Body of pancreas (tissue), 4 donors: ENCODE measurements at regions not wholly inside any gene's neighbourhood (a gene's known extent, or its start where the extent isn't known, plus 50 kb on each side); places are given as distances from the start of the nearest gene placed in this dataset.
"Not testable (repeated sequence)": the region's sequence is repeated elsewhere in the genome, so short reads cannot be mapped to it uniquely, and the experiment has no call there.

Experiments
- ATAC-seq: fragments of 150-250 bp; one replicate; pipeline ENCODE4 v1.9.1; 2016
- DNase-seq, 4 donors: peaks; one replicate each; pipeline ENCODE4 v3.0.0-alpha.2; 2019
- H3K27ac ChIP-seq, 4 donors: fragments of 200-600 bp; sonication (generic); 1 replicate in 3 of 4; 2 replicates in 1 of 4; pipeline versions ENCODE4 v1.5.1 to v1.6.1; 2016 to 2019; ENCODE audit warnings: mild to moderate bottlenecking in 1 of 4, mixed read lengths in 1 of 4, moderate library complexity in 1 of 4
- H3K27me3 ChIP-seq, 2 donors: fragments of 200-600 bp; sonication (generic); one replicate each; pipeline ENCODE4 v1.6.0; 2016; ENCODE audit warnings: mild to moderate bottlenecking in 1 of 2
- H3K36me3 ChIP-seq, 2 donors: fragments of 200-600 bp; sonication (generic); replicated peaks in 1 of 2; 2 replicates each; pipeline ENCODE4 v1.5.1; 2016; ENCODE audit warnings: low read depth in 2 of 2; ENCODE audit not compliant: insufficient read depth in 1 of 2
- H3K4me1 ChIP-seq: fragments of 200-600 bp; sonication (generic); one replicate; pipeline ENCODE4 v1.6.0; 2016
- H3K4me3 ChIP-seq, 2 donors: fragments of 200-600 bp; sonication (generic); 1 replicate in 1 of 2; 2 replicates in 1 of 2; pipeline ENCODE4 v1.5.1; 2016 to 2019
- H3K9me3 ChIP-seq, 3 donors: fragments of 200-600 bp; sonication (generic); 1 replicate in 2 of 3; 2 replicates in 1 of 3; pipeline ENCODE4 v1.5.1; 2016
- POLR2A ChIP-seq, 3 donors: fragments of 450-650 bp; IDR thresholded peaks; one replicate each; pipeline ENCODE4 v1.6.1; 2016; ENCODE audit warnings: antibody characterized with exemption in 3 of 3, mild to moderate bottlenecking in 2 of 3
- WGBS, 2 donors: methylation state at CpG; one replicate each; pipeline ENCODE4 v1.1.5; 2017; 5-methylcytosine and 5-hydroxymethylcytosine counted together
- intact Hi-C: fragments of 100-400 bp; cut with DNase I; formaldehyde crosslinking; loops from one replicate; pipeline ENCODE4 v1.15.1; 2023
- TF ChIP-seq, protein P1 (sequence below), 7 experiments: fragments of 450-650 bp in 4 of 7; fragments of 200-600 bp in 3 of 7; sonication (generic) in 3 of 7; IDR thresholded peaks; one replicate each; pipeline ENCODE4 v1.5.1; 2016 to 2019; ENCODE audit warnings: antibody characterized with exemption in 7 of 7

DNA sequence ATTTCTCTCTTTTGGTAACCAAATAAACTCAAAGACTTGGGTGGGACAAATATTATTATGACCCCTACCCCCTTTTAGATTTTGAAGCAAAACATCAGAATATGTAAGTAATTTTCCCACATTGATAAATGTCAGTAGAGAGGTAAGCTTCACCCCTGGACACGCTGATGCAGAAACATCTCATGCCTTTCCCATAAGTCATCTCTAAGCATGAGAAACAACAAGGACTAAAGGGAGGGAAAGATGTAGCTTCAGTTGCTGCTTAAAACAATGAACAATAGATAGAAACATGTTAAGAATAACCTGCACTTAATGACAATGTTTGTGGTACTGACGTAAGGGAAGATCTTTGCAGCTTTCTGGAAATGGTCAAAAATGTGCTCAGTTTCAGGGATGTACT, 56.3 kb upstream of the SLC8A3 start:
- no peak overlapping the region for H3K27ac ChIP-seq
- WGBS, 2 donors = 80 to 94% methylated on average over 2 of the region's 2 CpGs
- no peak overlapping the region for H3K4me3 ChIP-seq
- H3K4me1 ChIP-seq = no peaks in the 10 kb centered on the region
- no peak for ATAC-seq
- no peaks in the 10 kb centered on the region for H3K36me3 ChIP-seq
- no peaks in the 10 kb centered on the region for H3K27me3 ChIP-seq
- no peak for DNase-seq
- H3K9me3 ChIP-seq = no peaks in the 10 kb centered on the region
- intact Hi-C loops = no loop called here
- TF ChIP-seq, protein P1, sequence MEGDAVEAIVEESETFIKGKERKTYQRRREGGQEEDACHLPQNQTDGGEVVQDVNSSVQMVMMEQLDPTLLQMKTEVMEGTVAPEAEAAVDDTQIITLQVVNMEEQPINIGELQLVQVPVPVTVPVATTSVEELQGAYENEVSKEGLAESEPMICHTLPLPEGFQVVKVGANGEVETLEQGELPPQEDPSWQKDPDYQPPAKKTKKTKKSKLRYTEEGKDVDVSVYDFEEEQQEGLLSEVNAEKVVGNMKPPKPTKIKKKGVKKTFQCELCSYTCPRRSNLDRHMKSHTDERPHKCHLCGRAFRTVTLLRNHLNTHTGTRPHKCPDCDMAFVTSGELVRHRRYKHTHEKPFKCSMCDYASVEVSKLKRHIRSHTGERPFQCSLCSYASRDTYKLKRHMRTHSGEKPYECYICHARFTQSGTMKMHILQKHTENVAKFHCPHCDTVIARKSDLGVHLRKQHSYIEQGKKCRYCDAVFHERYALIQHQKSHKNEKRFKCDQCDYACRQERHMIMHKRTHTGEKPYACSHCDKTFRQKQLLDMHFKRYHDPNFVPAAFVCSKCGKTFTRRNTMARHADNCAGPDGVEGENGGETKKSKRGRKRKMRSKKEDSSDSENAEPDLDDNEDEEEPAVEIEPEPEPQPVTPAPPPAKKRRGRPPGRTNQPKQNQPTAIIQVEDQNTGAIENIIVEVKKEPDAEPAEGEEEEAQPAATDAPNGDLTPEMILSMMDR (IDR thresholded peaks at IDR 0.05) = no peak
- TF ChIP-seq POLR2A (IDR thresholded peaks at IDR 0.05) = no peak

DNA sequence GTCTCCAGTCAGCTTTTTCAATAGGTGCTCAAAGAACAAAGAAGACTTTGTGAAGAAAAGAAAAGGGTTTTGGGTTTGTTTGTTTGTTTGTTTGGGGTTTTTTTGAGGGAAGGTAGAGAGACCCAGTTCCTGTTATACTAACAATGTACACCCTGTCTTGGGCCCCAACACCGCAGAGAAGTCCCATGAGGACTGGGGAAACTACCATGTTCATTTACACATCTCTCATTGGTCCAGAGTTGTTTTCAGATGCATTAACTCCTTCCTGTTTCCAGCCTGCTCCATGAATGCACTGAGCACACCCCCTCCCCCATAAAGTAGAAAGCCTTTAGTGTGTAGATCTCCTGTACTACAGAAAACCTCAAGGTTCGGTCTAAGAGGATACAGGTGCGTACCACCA, 51.1 kb upstream of the SLC8A3 start:
- H3K4me1 ChIP-seq = no peaks in the 10 kb centered on the region
- no peak overlapping the region for H3K27ac ChIP-seq
- no peak overlapping the region for H3K4me3 ChIP-seq
- WGBS, 2 donors = 42 to 47% methylated on average over 3 of the region's 3 CpGs
- no peaks in the 10 kb centered on the region for H3K9me3 ChIP-seq
- H3K36me3 ChIP-seq = no peaks in the 10 kb centered on the region
- no peaks in the 10 kb centered on the region for H3K27me3 ChIP-seq
- ATAC-seq = no peak
- no peak for DNase-seq
- TF ChIP-seq, protein P1 (IDR thresholded peaks at IDR 0.05) = no peak
- no peak for TF ChIP-seq POLR2A (IDR thresholded peaks at IDR 0.05)
- intact Hi-C loops = no loop called here

DNA sequence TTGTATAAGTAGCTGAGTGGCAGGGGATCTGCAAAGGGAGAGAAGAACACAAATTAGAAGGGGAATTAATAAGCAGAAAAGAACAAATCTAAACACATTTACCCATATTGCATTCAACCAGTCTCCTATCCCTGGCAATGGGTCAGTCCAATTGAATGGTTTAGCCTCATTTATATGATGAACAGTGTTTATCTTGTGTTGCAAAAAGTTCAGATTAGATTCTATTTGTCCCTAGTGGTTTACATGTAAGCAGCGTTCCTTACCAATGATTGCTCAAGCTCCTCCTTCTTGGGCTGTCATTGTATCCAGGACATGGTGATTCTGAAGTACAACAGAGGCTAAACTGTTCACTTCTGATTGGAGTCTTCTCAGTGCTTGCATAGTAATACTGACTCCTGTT, 49.9 kb upstream of the SLC8A3 start:
- ATAC-seq, H3K4me1 ChIP-seq, H3K27ac ChIP-seq, DNase-seq, H3K9me3 ChIP-seq, H3K27me3 ChIP-seq, intact Hi-C loops, H3K4me3 ChIP-seq, H3K36me3 ChIP-seq: not testable (repeated sequence)
- WGBS, 2 donors = 46 to 63% methylated on average over 1 of the region's 1 CpG
